H9 (cell line): ENCODE measurements at regions not wholly inside any gene's neighbourhood (a gene's known extent, or its start where the extent isn't known, plus 50 kb on each side); places are given as distances from the start of the nearest gene placed in this dataset.

Source experiments
- DNase-seq: peaks from one replicate; pipeline ENCODE4 v3.0.0-alpha.2; 2017
- H2AFZ ChIP-seq: one replicate; pipeline ENCODE4 v1.6.1; 2013; ENCODE audit warnings: mild to moderate bottlenecking, low read length, control low read depth, moderate library complexity
- H2AK5ac ChIP-seq: 2 replicates; pipeline ENCODE4 v1.6.1; 2013; ENCODE audit warnings: low read length, control low read depth, mixed read lengths; ENCODE audit not compliant: insufficient read length
- H2BK120ac ChIP-seq: one replicate; pipeline ENCODE4 v1.6.1; 2013; ENCODE audit warnings: low read depth, mild to moderate bottlenecking, low read length, control low read depth, inconsistent platforms; ENCODE audit not compliant: poor library complexity, severe bottlenecking
- H2BK12ac ChIP-seq: 2 replicates; pipeline ENCODE4 v1.6.1; 2013; ENCODE audit warnings: low read length, control low read depth, mixed read lengths, low read depth; ENCODE audit not compliant: insufficient read length
- H2BK15ac ChIP-seq: 2 replicates; pipeline ENCODE4 v1.6.1; 2013; ENCODE audit warnings: low read depth, low read length, control low read depth
- H2BK20ac ChIP-seq: one replicate; pipeline ENCODE4 v1.6.1; 2013; ENCODE audit warnings: low read depth, mild to moderate bottlenecking, low read length, control low read depth, inconsistent platforms; ENCODE audit not compliant: poor library complexity, severe bottlenecking
- H2BK5ac ChIP-seq: 2 replicates; pipeline ENCODE4 v1.6.1; 2013; ENCODE audit warnings: low read length, control low read depth, mixed read lengths; ENCODE audit not compliant: insufficient read length
- H3K14ac ChIP-seq: 2 replicates; pipeline ENCODE4 v1.6.1; 2013; ENCODE audit warnings: low read length, control low read depth; ENCODE audit not compliant: insufficient read depth
- H3K18ac ChIP-seq: 2 replicates; pipeline ENCODE4 v1.6.1; 2013; ENCODE audit warnings: low read depth, mild to moderate bottlenecking, mixed read lengths, low read length, control low read depth; ENCODE audit not compliant: insufficient read length
- H3K23ac ChIP-seq: 2 replicates; pipeline ENCODE4 v1.6.1; 2013; ENCODE audit warnings: low read length, control low read depth, mixed read lengths, low read depth; ENCODE audit not compliant: insufficient read length
- H3K23me2 ChIP-seq: 2 replicates; pipeline ENCODE4 v1.6.1; 2013; ENCODE audit warnings: low read depth, mild to moderate bottlenecking, mixed read lengths, low read length, control low read depth; ENCODE audit not compliant: insufficient read length, poor library complexity, severe bottlenecking
- H3K27ac ChIP-seq: 2 replicates; pipeline ENCODE4 v1.5.1; 2013; ENCODE audit warnings: low read length, control low read depth, mixed read lengths, low read depth; ENCODE audit not compliant: insufficient read length
- H3K27me3 ChIP-seq: 2 replicates; pipeline ENCODE4 v1.6.1; 2013; ENCODE audit warnings: low read length, control low read depth, inconsistent platforms; ENCODE audit not compliant: insufficient read depth
- H3K4ac ChIP-seq: 2 replicates; pipeline ENCODE4 v1.6.1; 2013; ENCODE audit warnings: low read depth, mild to moderate bottlenecking, control low read depth, inconsistent platforms, low read length, moderate library complexity
- H3K4me1 ChIP-seq: 2 replicates; pipeline ENCODE4 v1.6.1; 2013; ENCODE audit warnings: low read length, control low read depth, inconsistent platforms; ENCODE audit not compliant: insufficient read depth
- H3K4me2 ChIP-seq: 2 replicates; pipeline ENCODE4 v1.6.1; 2013; ENCODE audit warnings: low read length, control low read depth, mixed read lengths; ENCODE audit not compliant: insufficient read length, insufficient read depth
- H3K56ac ChIP-seq: 2 replicates; pipeline ENCODE4 v1.6.1; 2013; ENCODE audit warnings: low read depth, mild to moderate bottlenecking, mixed read lengths, low read length, control low read depth; ENCODE audit not compliant: insufficient read length
- H3K79me1 ChIP-seq: 2 replicates; pipeline ENCODE4 v1.6.1; 2013; ENCODE audit warnings: low read depth, mild to moderate bottlenecking, moderate library complexity, low read length, control low read depth, inconsistent platforms; ENCODE audit not compliant: insufficient read depth, poor library complexity, severe bottlenecking
- H3K79me2 ChIP-seq: 2 replicates; pipeline ENCODE4 v1.6.1; 2013; ENCODE audit warnings: low read length, control low read depth, inconsistent platforms; ENCODE audit not compliant: insufficient read depth
- H3K9ac ChIP-seq: 2 replicates; pipeline ENCODE4 v1.6.1; 2013; ENCODE audit warnings: low read length, control low read depth, mixed read lengths; ENCODE audit not compliant: insufficient read length; ENCODE audit errors: extremely low read depth
- H3K9me3 ChIP-seq: one replicate; pipeline ENCODE4 v1.6.1; 2013; ENCODE audit warnings: low read depth, low read length, inconsistent platforms; ENCODE audit not compliant: control insufficient read depth
- H3T11ph ChIP-seq: one replicate; pipeline ENCODE4 v1.6.1; 2013; ENCODE audit warnings: mild to moderate bottlenecking, low read length, control low read depth, inconsistent platforms
- H4K20me1 ChIP-seq: one replicate; pipeline ENCODE4 v1.6.1; 2013; ENCODE audit not compliant: control insufficient read depth, insufficient read length, insufficient read depth
- H4K5ac ChIP-seq: 2 replicates; pipeline ENCODE4 v1.6.1; 2013; ENCODE audit warnings: low read depth, mild to moderate bottlenecking, mixed read lengths, low read length, control low read depth; ENCODE audit not compliant: insufficient read length
- H4K8ac ChIP-seq: replicated peaks from 2 replicates; pipeline ENCODE4 v1.6.1; 2013; ENCODE audit warnings: low read length, control low read depth, mixed read lengths, low read depth; ENCODE audit not compliant: insufficient read length
- H4K91ac ChIP-seq: 2 replicates; pipeline ENCODE4 v1.6.1; 2013; ENCODE audit warnings: low read depth, mild to moderate bottlenecking, moderate library complexity, mixed read lengths, low read length, control low read depth; ENCODE audit not compliant: insufficient read length
- H3K27ac Mint-ChIP-seq, 3 experiments: 2 replicates in 2 of 3; 3 replicates in 1 of 3; pipeline ENCODE4 v1.8.0; 2020 to 2021; ENCODE audit warnings: mixed read lengths in 3 of 3, mild to moderate bottlenecking in 1 of 3, moderate library complexity in 1 of 3
- H3K27me3 Mint-ChIP-seq: 2 replicates; pipeline ENCODE4 v1.8.0; 2021; ENCODE audit warnings: low read depth, mild to moderate bottlenecking, moderate library complexity, mixed read lengths
- H3K36me3 Mint-ChIP-seq, 3 experiments: 2 replicates in 2 of 3; 3 replicates in 1 of 3; pipeline ENCODE4 v1.8.0; 2020 to 2021; ENCODE audit warnings: low read depth in 3 of 3, mixed read lengths in 3 of 3; ENCODE audit not compliant: insufficient read depth in 1 of 3
- H3K4me1 Mint-ChIP-seq, 2 experiments: 2 replicates each; pipeline ENCODE4 v1.8.0; 2020; ENCODE audit warnings: mixed read lengths in 2 of 2
- H3K4me3 Mint-ChIP-seq, 2 experiments: 2 replicates in 1 of 2; 3 replicates in 1 of 2; pipeline ENCODE4 v1.8.0; 2020 to 2021; ENCODE audit warnings: mild to moderate bottlenecking in 2 of 2, mixed read lengths in 2 of 2, moderate library complexity in 1 of 2
- H3K9me3 Mint-ChIP-seq, 2 experiments: 2 replicates in 1 of 2; 3 replicates in 1 of 2; pipeline ENCODE4 v1.8.0; 2020; ENCODE audit warnings: mild to moderate bottlenecking in 2 of 2, mixed read lengths in 2 of 2, moderate library complexity in 1 of 2
- WGBS: extraction: QIAGEN DNeasy Blood & Tissue Kit; methylation state at CpG from one replicate; pipeline ENCODE4 v1.1.7; 2013; ENCODE audit warnings: missing lambda C conversion rate, low lambda C conversion rate, mixed read lengths; ENCODE audit not compliant: insufficient read length; ENCODE audit errors: extremely low coverage; 5-methylcytosine and 5-hydroxymethylcytosine counted together
- TF ChIP-seq, protein P1 (sequence below): fragments of 200-600 bp; sonication (generic); conservative IDR thresholded peaks from 3 replicates; pipeline ENCODE4 v1.8.0; 2021; ENCODE audit warnings: antibody characterized with exemption, mild to moderate bottlenecking

GRCh38 chr12:115249671-115250278, 565.8 kb upstream of the TBX3 start:
- H3K79me2 ChIP-seq = no peaks in the 10 kb centered on the region
- Mint-ChIP-seq H3K36me3 (peaks cover 0 to 6% (median 3%) of the 10 kb centered on the region in 3 experiments; a peak in 4 of 7 replicates), H3K4me1 (peaks cover 8 to 14% of the 10 kb centered on the region in 2 experiments), H3K9me3 (peaks cover 5 to 8% of the 10 kb centered on the region in 2 experiments), H3K27me3 (peaks cover 9% of the 10 kb centered on the region; the same call in 1 of the 2 replicates), H3K27ac (no peak overlapping the region), H3K4me3 (no peak overlapping the region)
- H2BK120ac ChIP-seq = no peak overlapping the region
- no peak overlapping the region for H2BK20ac ChIP-seq
- H3K4me1 ChIP-seq = no peaks in the 10 kb centered on the region; the same call in 1 of the 2 replicates
- no peak overlapping the region for H4K8ac ChIP-seq
- H4K91ac ChIP-seq = no peak overlapping the region
- no peak overlapping the region for H2BK15ac ChIP-seq
- H3K27ac ChIP-seq = no peak overlapping the region
- no peaks in the 10 kb centered on the region for H4K20me1 ChIP-seq
- no peak overlapping the region for H3K56ac ChIP-seq
- no peak overlapping the region for H4K5ac ChIP-seq
- H3K14ac ChIP-seq = no peak overlapping the region
- no peak overlapping the region for H3T11ph ChIP-seq
- H3K79me1 ChIP-seq = no peaks in the 10 kb centered on the region
- no peaks in the 10 kb centered on the region for H3K9me3 ChIP-seq
- no peak overlapping the region for H2BK5ac ChIP-seq
- no peak overlapping the region for H3K18ac ChIP-seq
- no peak overlapping the region for H3K9ac ChIP-seq
- no peak overlapping the region for H3K4me2 ChIP-seq
- no peaks in the 10 kb centered on the region for H3K27me3 ChIP-seq
- no peak overlapping the region for H3K23ac ChIP-seq
- H2BK12ac ChIP-seq = no peak overlapping the region
- H2AK5ac ChIP-seq = no peak overlapping the region
- H3K23me2 ChIP-seq = no peaks in the 10 kb centered on the region
- no peak overlapping the region for H3K4ac ChIP-seq
- H2AFZ ChIP-seq = no peak overlapping the region
- WGBS = no CpG with 5 or more reads among the region's 3 CpGs
- no peak for DNase-seq
- TF ChIP-seq, protein P1, sequence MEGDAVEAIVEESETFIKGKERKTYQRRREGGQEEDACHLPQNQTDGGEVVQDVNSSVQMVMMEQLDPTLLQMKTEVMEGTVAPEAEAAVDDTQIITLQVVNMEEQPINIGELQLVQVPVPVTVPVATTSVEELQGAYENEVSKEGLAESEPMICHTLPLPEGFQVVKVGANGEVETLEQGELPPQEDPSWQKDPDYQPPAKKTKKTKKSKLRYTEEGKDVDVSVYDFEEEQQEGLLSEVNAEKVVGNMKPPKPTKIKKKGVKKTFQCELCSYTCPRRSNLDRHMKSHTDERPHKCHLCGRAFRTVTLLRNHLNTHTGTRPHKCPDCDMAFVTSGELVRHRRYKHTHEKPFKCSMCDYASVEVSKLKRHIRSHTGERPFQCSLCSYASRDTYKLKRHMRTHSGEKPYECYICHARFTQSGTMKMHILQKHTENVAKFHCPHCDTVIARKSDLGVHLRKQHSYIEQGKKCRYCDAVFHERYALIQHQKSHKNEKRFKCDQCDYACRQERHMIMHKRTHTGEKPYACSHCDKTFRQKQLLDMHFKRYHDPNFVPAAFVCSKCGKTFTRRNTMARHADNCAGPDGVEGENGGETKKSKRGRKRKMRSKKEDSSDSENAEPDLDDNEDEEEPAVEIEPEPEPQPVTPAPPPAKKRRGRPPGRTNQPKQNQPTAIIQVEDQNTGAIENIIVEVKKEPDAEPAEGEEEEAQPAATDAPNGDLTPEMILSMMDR = no peak
